Lower lobe of right lung (tissue), 2 donors: ENCODE measurements at regions not wholly inside any gene's neighbourhood (a gene's known extent, or its start where the extent isn't known, plus 50 kb on each side); places are given as distances from the start of the nearest gene placed in this dataset.

Experiments used
- ATAC-seq, 2 donors: fragments of 200-7000 bp; cut with Tn5 transposase; one replicate each; pipeline ENCODE4 v1.9.1; 2020 to 2022; ENCODE audit warnings: mild to moderate bottlenecking in 2 of 2, moderate library complexity in 2 of 2
- DNase-seq: peaks from one replicate; pipeline ENCODE4 v3.0.0-alpha.2; 2020
- H3K27ac ChIP-seq: fragments of 200-600 bp; one replicate; pipeline ENCODE4 v1.8.0; 2022
- H3K27me3 ChIP-seq: fragments of 200-600 bp; one replicate; pipeline ENCODE4 v1.8.0; 2022; ENCODE audit warnings: low read depth
- H3K36me3 ChIP-seq: fragments of 200-600 bp; one replicate; pipeline ENCODE4 v1.8.0; 2022; ENCODE audit warnings: mild to moderate bottlenecking
- H3K4me1 ChIP-seq: fragments of 200-600 bp; one replicate; pipeline ENCODE4 v1.8.0; 2022
- H3K4me3 ChIP-seq: fragments of 200-600 bp; one replicate; pipeline ENCODE4 v1.8.0; 2022; ENCODE audit warnings: mild to moderate bottlenecking
- H3K9me3 ChIP-seq: fragments of 200-600 bp; one replicate; pipeline ENCODE4 v1.8.0; 2022
- CTCF ChIP-seq: fragments of 200-600 bp; IDR thresholded peaks from one replicate; pipeline ENCODE4 v1.8.0; 2022; ENCODE audit warnings: antibody characterized with exemption, mild to moderate bottlenecking
- intact Hi-C: fragments of 100-400 bp; cut with DNase I; formaldehyde crosslinking; loops from one replicate; pipeline ENCODE4 v1.11.0; 2022
- donor health status: DM: no; HTN: yes; CAD: no; lungs with severe emphysema.

DNA sequence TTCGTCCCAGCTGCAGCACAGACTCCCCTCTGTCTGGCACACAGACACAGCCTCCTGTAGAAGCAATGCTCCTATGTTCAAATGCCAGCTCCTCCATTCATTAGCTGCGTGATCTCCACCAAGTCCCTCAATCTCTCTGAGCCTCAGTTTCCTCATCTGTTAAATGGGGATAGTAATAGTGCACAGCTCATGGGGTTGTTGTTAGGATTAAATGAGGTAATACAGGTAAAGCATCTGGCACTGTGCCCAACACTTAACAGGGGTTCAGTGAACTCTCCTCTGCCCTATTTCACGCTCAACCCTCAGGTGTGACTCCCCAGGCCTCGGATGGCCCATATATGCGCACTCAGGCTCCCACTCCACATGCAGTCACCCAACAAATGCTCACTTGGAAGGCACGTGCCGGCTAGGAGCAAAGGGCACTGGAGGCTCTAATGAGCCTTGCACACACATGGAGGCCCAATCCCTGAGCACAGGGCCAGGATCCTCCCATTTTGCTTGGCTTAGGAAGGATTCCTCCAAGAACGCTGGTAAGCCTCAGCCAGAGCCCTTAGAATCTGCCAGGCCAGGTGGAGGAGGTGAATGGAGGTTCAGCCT is 176.0 kb upstream of the LINGO1 start:
- Histone ChIP-seq H3K9me3 (no peaks in the 10 kb centered on the region), H3K4me3 (no peak overlapping the region), H3K36me3 (no peaks in the 10 kb centered on the region), H3K4me1 (no peaks in the 10 kb centered on the region), H3K27ac (no peak overlapping the region), H3K27me3 (peaks cover 3% of the 10 kb centered on the region)
- TF ChIP-seq CTCF: no peak
- no peak for DNase-seq
- no peak for ATAC-seq
- intact Hi-C loops: no loop called here

GRCh38 chr15:77808075-77808474 is 175.4 kb upstream of the LINGO1 start:
- Histone ChIP-seq H3K27ac (no peak overlapping the region), H3K4me3 (no peak overlapping the region), H3K9me3 (no peaks in the 10 kb centered on the region), H3K27me3 (no peaks in the 10 kb centered on the region), H3K36me3 (no peaks in the 10 kb centered on the region), H3K4me1 (no peaks in the 10 kb centered on the region)
- DNase-seq: no peak
- no peak for TF ChIP-seq CTCF
- ATAC-seq: no peak
- intact Hi-C loops: no loop called here

DNA sequence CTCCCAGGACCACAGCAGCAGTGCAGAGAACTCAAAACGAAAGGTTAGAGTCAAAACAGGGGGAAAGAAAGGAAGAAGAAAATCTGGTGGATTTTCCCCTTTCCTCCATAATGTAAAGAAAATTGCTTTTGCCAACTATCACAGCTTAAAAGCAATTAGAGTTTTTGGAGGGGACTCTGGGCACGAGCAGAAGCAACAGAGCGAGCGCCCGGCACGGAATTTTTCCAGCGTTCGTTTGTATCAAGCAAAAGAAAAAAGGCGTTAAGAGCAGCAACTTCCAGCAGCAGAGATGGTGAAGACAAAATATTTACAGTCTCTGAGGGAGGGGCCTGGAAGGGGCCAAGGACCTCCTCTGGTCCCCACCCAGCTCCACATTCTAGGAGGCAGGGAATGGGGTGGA is 174.9 kb upstream of the LINGO1 start:
- no peak overlapping the region for H3K4me3 ChIP-seq
- H3K27ac ChIP-seq: no peak overlapping the region
- H3K36me3 ChIP-seq: no peaks in the 10 kb centered on the region
- ATAC-seq (no peak), DNase-seq (no peak)
- H3K9me3 ChIP-seq: no peaks in the 10 kb centered on the region
- no peaks in the 10 kb centered on the region for H3K27me3 ChIP-seq
- no peaks in the 10 kb centered on the region for H3K4me1 ChIP-seq
- intact Hi-C loops: no loop called here
- no peak for TF ChIP-seq CTCF

DNA sequence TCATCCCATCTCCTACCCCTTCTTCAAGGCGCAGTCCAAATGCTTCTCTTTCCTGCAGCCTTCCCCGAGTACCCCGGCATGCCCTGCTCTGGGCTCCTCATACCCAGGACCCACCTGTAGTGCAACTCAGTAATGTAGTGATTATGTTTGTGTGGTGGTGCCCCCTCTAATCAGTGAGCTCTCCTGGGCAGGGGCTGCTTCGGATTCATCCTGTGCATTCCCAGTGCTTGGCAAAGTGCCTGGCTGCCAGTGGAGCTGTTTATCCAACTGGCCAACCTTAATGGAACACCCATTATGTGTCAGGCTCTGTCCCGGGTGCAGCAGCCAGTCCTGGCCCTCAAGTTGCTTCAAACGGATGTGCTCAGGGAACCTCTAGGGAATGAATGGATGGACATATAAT is 174.4 kb upstream of the LINGO1 start:
- intact Hi-C loops: no loop called here
- DNase-seq: no peak
- no peak for TF ChIP-seq CTCF
- H3K4me3 ChIP-seq: no peak overlapping the region
- no peaks in the 10 kb centered on the region for H3K4me1 ChIP-seq
- no peaks in the 10 kb centered on the region for H3K9me3 ChIP-seq
- no peaks in the 10 kb centered on the region for H3K36me3 ChIP-seq
- no peaks in the 10 kb centered on the region for H3K27me3 ChIP-seq
- H3K27ac ChIP-seq: no peak overlapping the region
- no peak for ATAC-seq

DNA sequence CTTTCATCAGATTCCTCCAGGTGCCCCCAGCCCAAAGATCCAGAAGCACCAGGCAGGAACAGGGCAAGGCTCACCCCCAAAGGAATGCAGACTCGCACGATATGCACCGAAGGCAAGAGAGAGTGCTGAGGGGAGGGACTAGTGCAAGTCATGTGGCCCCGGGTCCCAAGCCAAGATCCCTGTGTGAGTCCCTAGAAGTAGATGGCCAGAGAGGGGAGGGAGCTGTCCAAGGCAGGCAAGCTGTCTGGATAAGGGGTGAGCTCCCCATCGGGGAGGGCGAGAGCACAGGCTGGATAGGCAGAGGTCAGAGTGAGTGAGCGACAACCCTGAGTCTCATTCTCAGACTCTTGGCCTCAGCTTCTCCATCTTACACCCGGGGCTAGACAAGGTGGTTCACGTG is 171.5 kb upstream of the LINGO1 start:
- Histone ChIP-seq H3K4me1 (no peaks in the 10 kb centered on the region), H3K9me3 (no peaks in the 10 kb centered on the region), H3K4me3 (no peak overlapping the region), H3K27me3 (no peaks in the 10 kb centered on the region), H3K36me3 (no peaks in the 10 kb centered on the region), H3K27ac (no peak overlapping the region)
- no peak for ATAC-seq
- intact Hi-C loops: no loop called here
- no peak for DNase-seq
- TF ChIP-seq CTCF: no peak

GRCh38 chr15:77803487-77803886 is 170.8 kb upstream of the LINGO1 start:
- no peak for TF ChIP-seq CTCF
- intact Hi-C loops: no loop called here
- Histone ChIP-seq H3K4me1 (no peaks in the 10 kb centered on the region), H3K4me3 (no peak overlapping the region), H3K9me3 (no peaks in the 10 kb centered on the region), H3K36me3 (no peaks in the 10 kb centered on the region), H3K27me3 (no peaks in the 10 kb centered on the region), H3K27ac (no peak overlapping the region)
- no peak for ATAC-seq
- DNase-seq: no peak
